ENCODE measurements at regions not wholly inside any gene's neighbourhood (a gene's known extent, or its start where the extent isn't known, plus 50 kb on each side); places are given as distances from the start of the nearest gene placed in this dataset.
"Not testable (repeated sequence)": the region's sequence is repeated elsewhere in the genome, so short reads cannot be mapped to it uniquely, and the experiment has no call there.

- Histone ChIP-seq H3K27me3 (no peaks in the 10 kb centered on the region), H3K36me3 (no peaks in the 10 kb centered on the region), H3K4me3 (no peak overlapping the region), H3K9me3 (no peaks in the 10 kb centered on the region)
- no peak for DNase-seq
These were observed 941.0 kb upstream of the ADGRB3 start for GRCh38 chr6:67694127-67694526.

- no peak for DNase-seq
- H3K9me3 ChIP-seq: no peaks in the 10 kb centered on the region
- H3K4me3 ChIP-seq: no peak overlapping the region
These were observed 945.8 kb upstream of the ADGRB3 start for GRCh38 chr6:67689329-67689728.

GRCh38 chr6:67687396-67687795 is 947.7 kb upstream of the ADGRB3 start:
- no peak for DNase-seq
- H3K36me3 ChIP-seq: no peaks in the 10 kb centered on the region
- H3K9me3 ChIP-seq: no peaks in the 10 kb centered on the region
- H3K27me3 ChIP-seq: no peaks in the 10 kb centered on the region
- no peak overlapping the region for H3K4me3 ChIP-seq

More at GRCh38 chr6:67689329-67689728, 945.8 kb upstream of the ADGRB3 start:
- H3K27me3 ChIP-seq: no peaks in the 10 kb centered on the region
- H3K36me3 ChIP-seq: no peaks in the 10 kb centered on the region

- H3K9me3 ChIP-seq, DNase-seq, H3K27me3 ChIP-seq, H3K36me3 ChIP-seq, H3K4me3 ChIP-seq: not testable (repeated sequence)
These were observed 948.9 kb upstream of the ADGRB3 start for GRCh38 chr6:67686225-67686624.

GRCh38 chr6:67683960-67684359 is 951.1 kb upstream of the ADGRB3 start:
- no peaks in the 10 kb centered on the region for H3K9me3 ChIP-seq
- no peaks in the 10 kb centered on the region for H3K27me3 ChIP-seq
- H3K36me3 ChIP-seq: no peaks in the 10 kb centered on the region
- no peak overlapping the region for H3K4me3 ChIP-seq
- DNase-seq: peak; percentile 82

- Histone ChIP-seq H3K9me3 (no peaks in the 10 kb centered on the region), H3K36me3 (no peaks in the 10 kb centered on the region), H3K27me3 (no peaks in the 10 kb centered on the region), H3K4me3 (no peak overlapping the region)
- no peak for DNase-seq
These were observed 954.7 kb upstream of the ADGRB3 start for GRCh38 chr6:67680297-67680932.

GRCh38 chr6:67679566-67680296 is 955.4 kb upstream of the ADGRB3 start:
- Histone ChIP-seq H3K36me3 (no peaks in the 10 kb centered on the region), H3K27me3 (no peaks in the 10 kb centered on the region), H3K9me3 (no peaks in the 10 kb centered on the region), H3K4me3 (no peak overlapping the region)
- DNase-seq: no peak

GRCh38 chr6:67676892-67677291 is 958.2 kb upstream of the ADGRB3 start:
- Histone ChIP-seq H3K27me3 (no peaks in the 10 kb centered on the region), H3K36me3 (no peaks in the 10 kb centered on the region), H3K4me3 (no peak overlapping the region), H3K9me3 (peaks cover 4% of the 10 kb centered on the region; the same call in 1 of the 2 replicates)
- no peak for DNase-seq

- no peaks in the 10 kb centered on the region for H3K27me3 ChIP-seq
- no peak overlapping the region for H3K4me3 ChIP-seq
- H3K9me3 ChIP-seq: peaks cover 4% of the 10 kb centered on the region; the same call in 1 of the 2 replicates
- no peaks in the 10 kb centered on the region for H3K36me3 ChIP-seq
- DNase-seq: no peak
These were observed 967.3 kb upstream of the ADGRB3 start for GRCh38 chr6:67667637-67668422.

GRCh38 chr6:67666177-67666964 is 968.7 kb upstream of the ADGRB3 start:
- DNase-seq: no peak
- Histone ChIP-seq H3K4me3 (no peak overlapping the region), H3K27me3 (no peaks in the 10 kb centered on the region), H3K9me3 (0 out of 2 replicates have a peak, but pooled peaks cover under 1% of the 10 kb centered on the region), H3K36me3 (no peaks in the 10 kb centered on the region)

GRCh38 chr6:67664942-67665341 is 970.1 kb upstream of the ADGRB3 start:
- H3K27me3 ChIP-seq: no peaks in the 10 kb centered on the region
- no peak overlapping the region for H3K4me3 ChIP-seq
- DNase-seq: no peak
- H3K36me3 ChIP-seq: no peaks in the 10 kb centered on the region
- H3K9me3 ChIP-seq: no peaks in the 10 kb centered on the region

- Histone ChIP-seq H3K4me3 (no peak overlapping the region), H3K36me3 (no peaks in the 10 kb centered on the region), H3K9me3 (no peaks in the 10 kb centered on the region), H3K27me3 (no peaks in the 10 kb centered on the region)
- DNase-seq: no peak
These were observed 971.8 kb upstream of the ADGRB3 start for GRCh38 chr6:67663105-67663895.

GRCh38 chr6:67653561-67653960 is 981.5 kb upstream of the ADGRB3 start:
- no peaks in the 10 kb centered on the region for H3K27me3 ChIP-seq
- no peaks in the 10 kb centered on the region for H3K9me3 ChIP-seq
- H3K36me3 ChIP-seq: no peaks in the 10 kb centered on the region
- no peak for DNase-seq
- H3K4me3 ChIP-seq: no peak overlapping the region

- DNase-seq: no peak
- H3K9me3 ChIP-seq: no peaks in the 10 kb centered on the region
- H3K27me3 ChIP-seq: no peaks in the 10 kb centered on the region
- H3K4me3 ChIP-seq: no peak overlapping the region
- H3K36me3 ChIP-seq: no peaks in the 10 kb centered on the region
These were observed 988.5 kb upstream of the ADGRB3 start for GRCh38 chr6:67646550-67646949.

GRCh38 chr6:67643281-67643680 is 991.8 kb upstream of the ADGRB3 start:
- no peak for DNase-seq
- no peaks in the 10 kb centered on the region for H3K9me3 ChIP-seq

GRCh38 chr6:67642582-67642981 is 992.5 kb upstream of the ADGRB3 start:
- Histone ChIP-seq H3K27me3 (no peaks in the 10 kb centered on the region), H3K9me3 (no peaks in the 10 kb centered on the region), H3K36me3 (no peaks in the 10 kb centered on the region), H3K4me3 (no peak overlapping the region)
- DNase-seq: no peak

More at GRCh38 chr6:67643281-67643680, 991.8 kb upstream of the ADGRB3 start:
- H3K27me3 ChIP-seq: no peaks in the 10 kb centered on the region
- H3K4me3 ChIP-seq: no peak overlapping the region
- H3K36me3 ChIP-seq: no peaks in the 10 kb centered on the region

Data from MG63 (cell line).